Mesenteric fat pad (tissue), 1 donor: ENCODE measurements at regions not wholly inside any gene's neighbourhood (a gene's known extent, or its start where the extent isn't known, plus 50 kb on each side); places are given as distances from the start of the nearest gene placed in this dataset.
A peak's percentile ranks its signal among the peaks of the same experiment; 100 is the strongest.
"Not testable (repeated sequence)": the region's sequence is repeated elsewhere in the genome, so short reads cannot be mapped to it uniquely, and the experiment has no call there.

ENCODE experiments used
- DNase-seq: peaks from one replicate; pipeline ENCODE4 v3.0.0-alpha.2; 2020; ENCODE audit warnings: low spot score
- donor health status: DM: yes; HTN: yes; CAD: no.

GRCh38 chrX:116289592-116289991, 119.0 kb downstream of the AGTR2 start:
- DNase-seq, result no peak

DNA sequence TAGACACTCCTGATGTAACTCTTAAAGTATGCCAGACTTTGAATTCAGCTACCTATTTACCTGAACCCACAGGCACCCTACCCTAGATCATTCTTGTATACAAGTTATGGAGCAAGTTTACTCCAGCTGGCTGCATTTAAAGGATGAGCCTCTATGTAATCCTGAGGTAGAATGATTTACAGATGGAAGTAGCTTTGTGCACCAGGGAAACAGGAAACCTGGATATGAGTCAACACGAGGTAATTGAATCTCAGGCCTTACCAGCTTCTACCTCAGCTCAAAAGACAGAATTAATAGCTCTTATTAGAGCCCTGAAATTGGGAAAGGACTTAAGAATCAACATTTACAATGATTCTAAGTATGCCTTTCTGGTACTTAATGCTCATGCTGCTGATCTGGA, 119.8 kb downstream of the AGTR2 start:
- no peak for DNase-seq

GRCh38 chrX:116292183-116292582, 121.6 kb downstream of the AGTR2 start:
- no peak for DNase-seq

DNA sequence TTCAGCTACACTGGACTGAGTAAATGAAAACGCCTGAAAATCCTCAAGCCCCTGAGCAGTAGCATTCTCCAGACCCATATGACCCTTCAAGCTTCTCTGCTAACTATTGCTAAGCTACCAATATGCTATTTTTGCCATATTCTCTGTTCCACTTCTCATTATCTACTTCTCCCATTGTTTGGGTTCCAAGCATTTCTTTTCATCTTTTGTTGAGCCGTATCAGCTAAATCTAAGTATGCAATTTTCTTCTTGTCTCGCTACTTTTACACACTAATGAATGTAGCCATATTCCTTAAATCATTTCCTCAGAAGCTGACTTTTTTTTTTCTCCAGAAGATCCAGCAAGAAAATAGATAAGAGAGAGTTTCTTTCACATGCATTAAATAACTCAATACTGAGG, 128.4 kb downstream of the AGTR2 start:
- no peak for DNase-seq

- peak; percentile 20 for DNase-seq
These were observed 130.2 kb upstream of the SLC6A14 start for GRCh38 chrX:116306218-116306617.

- peak; percentile 43 for DNase-seq
These were observed 119.0 kb upstream of the SLC6A14 start for GRCh38 chrX:116317409-116317808.

DNA sequence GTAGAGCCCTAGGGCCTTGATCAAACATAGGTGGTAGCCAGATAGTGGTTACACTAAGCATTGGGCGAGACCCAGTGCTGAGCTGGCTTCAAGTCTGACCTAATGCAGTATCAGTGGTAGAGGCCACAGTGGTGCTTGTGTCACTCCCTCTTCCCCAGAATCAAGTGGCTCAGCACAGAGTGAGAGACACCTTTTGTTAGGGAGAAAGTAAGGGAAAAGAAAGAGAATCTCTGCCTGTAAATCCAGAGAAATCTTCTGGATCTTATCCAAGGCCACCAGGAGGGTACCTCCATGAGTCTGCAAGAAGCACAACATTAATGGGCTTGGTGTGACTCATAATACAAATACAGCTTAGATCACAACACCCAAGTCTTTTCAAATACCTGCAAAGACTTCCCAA, 117.7 kb upstream of the SLC6A14 start:
- peak; percentile 30 for DNase-seq

DNA sequence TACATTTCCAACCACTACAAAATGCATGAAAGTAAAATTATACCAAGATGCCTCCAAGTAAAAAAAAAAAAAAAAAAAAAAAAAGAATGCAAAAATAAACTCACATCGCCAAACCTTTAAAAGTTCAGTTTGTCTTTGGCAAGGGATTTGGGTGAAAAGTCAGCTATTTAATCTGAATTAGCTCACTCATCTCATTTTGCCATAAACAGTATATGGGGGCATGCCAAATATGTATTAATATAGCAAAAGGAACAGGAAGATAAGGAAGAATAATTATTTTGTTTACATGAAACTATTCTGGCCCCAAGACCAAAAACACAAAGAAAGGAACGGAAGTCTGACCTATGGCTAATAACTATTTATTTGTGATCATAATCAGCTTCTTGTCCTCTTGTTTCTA, 114.7 kb upstream of the SLC6A14 start:
- no peak for DNase-seq

GRCh38 chrX:116332026-116332425, 104.4 kb upstream of the SLC6A14 start:
- DNase-seq, result not testable (repeated sequence)

DNA sequence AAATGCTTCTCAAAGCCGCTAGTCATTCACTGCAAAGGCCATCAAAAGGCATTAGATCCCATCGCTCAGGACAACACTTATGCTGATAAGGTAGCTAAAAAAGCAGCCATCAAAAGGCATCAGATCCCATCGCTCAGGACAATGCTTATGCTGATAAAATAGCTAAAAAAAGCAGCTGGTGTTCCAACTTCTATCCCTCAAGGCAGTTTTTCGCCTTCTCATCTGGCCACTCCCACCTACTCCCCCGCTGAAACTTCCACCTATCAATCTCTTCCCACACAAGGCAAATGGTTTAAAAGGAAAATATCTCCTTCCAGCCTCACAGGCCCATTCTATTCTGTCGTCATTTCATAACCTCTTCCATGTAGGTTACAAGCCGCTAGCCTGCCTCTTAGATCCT, 101.6 kb upstream of the SLC6A14 start:
- not testable (repeated sequence) for DNase-seq

DNA sequence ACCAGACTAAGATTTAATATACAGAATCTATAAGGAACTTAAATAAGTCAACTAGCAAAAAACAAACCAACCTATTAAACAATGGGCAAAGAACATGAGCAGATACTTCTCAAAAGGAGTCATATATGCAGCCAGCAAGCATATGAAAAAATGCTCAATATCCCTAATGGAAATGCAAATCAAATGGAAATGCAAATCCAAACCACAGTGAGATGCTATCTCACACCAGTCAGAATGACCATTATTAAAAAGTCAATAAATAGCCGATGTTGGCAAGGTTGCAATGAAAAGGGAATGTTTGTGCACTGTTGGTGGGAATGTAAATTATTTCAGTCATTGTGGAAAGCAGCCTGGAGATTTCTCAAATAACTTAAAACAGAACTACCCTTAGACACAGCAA, 97.0 kb upstream of the SLC6A14 start:
- DNase-seq, result no peak

DNA sequence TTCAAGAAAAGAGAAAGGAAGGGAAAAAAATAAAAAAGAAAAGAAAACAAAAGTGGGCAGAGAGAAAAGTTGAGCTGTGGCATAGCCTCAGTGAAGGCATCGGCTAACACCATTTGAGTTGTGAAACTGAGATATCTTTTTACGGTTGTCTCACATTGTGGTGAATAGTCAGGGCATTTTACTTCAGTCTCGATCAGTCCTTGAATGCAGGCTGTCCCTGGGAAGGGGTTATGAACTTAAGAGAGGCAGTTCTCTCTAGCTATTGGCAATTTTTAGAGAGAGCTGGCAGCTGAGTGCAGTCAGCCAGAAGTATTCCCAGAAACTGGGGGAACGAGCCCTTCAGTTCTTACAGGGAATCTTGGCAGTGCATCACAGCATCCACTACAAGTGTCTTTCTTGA, 93.5 kb upstream of the SLC6A14 start:
- DNase-seq, result no peak

DNA sequence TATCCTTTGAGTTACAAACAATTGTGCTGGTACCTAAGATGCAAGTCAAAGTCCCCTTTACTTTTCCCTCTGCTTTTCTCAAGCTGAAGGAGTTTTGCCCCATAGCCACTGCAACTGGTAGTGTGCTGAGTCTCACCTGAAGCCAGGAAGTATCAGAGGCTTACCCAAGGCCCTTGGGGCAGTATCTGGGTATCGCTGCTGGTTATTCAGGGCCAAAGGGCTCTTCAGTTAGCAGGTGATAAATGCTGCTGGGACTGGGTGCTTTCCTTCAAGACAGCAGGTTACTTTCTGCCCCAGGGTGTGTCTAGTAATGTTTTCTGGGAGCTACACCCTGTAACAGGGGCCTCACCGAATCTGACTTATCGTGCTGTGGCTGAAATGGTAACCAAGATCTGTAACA, 90.4 kb upstream of the SLC6A14 start:
- no peak for DNase-seq

DNA sequence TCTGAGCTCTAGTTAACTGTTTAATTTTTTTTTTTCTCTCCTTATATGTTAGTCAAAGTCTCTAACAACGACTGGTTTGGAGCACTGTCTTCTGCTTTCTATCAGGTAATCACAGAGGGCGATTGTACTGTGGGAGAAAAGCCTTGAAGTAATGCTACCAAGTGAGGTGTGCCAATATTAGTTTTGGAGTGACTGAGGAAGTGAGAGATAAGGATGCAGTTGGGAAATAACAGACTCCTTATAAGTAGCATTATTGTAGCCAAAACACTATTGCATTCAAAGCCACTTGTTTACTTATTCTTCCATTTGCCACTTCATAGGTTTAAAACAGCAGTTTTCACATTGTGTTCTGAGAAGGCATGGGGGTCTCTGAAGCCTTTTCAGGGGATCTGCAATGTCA, 79.1 kb upstream of the SLC6A14 start:
- no peak for DNase-seq

DNA sequence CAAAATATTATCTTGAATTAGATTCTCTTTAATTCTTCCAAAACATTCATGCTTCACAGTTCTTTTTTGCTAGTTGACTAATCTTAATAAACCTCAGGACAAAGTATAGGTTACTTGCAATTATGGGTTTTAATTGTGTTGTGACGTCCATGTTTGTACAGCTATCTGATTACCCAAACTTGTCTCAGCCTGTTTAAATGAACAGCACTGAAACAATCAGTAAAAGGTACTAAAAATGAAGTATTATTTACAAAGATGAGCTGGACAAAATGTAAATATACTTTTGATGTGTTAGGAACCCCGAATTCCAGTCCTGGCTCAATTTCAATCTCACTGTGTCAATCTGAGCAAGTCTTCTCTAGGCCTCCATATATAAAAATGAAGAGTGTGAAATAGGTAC, 57.4 kb upstream of the SLC6A14 start:
- DNase-seq, result no peak

GRCh38 chrX:116379854-116380253, 56.6 kb upstream of the SLC6A14 start:
- DNase-seq, result no peak

DNA sequence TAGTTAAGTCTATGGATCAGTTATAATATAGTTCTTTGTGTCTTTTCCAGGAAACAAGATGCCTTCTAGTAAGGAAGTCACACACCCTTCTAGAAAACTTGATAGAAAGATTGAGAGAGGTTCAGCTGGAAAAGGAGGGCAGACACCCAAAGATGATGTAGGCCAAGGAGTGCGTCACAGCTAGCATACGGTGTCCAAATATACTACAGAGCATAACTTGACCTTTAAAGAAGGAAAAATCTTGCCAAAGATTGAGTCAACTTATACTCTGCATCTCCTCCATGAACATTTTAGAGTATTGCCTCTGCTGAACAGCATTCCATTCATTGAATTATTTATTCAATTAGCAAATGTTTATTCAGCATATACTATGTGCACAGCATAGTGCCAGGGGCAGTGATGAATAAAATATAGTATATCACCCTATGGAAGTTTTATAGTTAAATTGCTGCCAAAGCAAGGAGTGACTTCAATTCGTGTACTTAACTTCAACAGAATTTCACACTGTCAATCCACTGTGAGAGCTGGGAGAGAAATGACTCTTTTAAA, 51.9 kb upstream of the SLC6A14 start:
- no peak for DNase-seq
